ENCODE measurements at regions not wholly inside any gene's neighbourhood (a gene's known extent, or its start where the extent isn't known, plus 50 kb on each side); places are given as distances from the start of the nearest gene placed in this dataset.

DNA sequence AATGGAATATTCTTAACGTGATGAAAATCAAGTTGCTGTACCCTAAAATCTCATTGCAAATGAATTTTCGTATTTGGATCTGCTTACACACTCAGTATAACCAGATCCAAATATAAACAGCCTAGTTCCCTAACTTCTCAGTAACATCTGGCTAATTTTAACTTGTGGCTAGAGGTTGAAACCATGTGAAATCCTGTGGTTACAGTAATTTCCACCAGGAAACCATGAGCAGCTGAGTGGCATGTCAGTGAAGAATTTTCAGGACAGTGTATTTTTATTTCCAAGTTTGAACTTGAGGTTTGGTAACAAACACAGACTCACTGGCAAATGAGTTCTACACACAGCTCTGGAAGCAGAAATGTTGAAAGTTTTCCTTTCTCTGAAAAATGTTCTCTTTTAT, 754.1 kb downstream of the NR2F2 start:
- Histone ChIP-seq H3K36me3 (no peaks in the 10 kb centered on the region), H3K27ac (no peak overlapping the region), H3K27me3 (no peaks in the 10 kb centered on the region), H3K4me1 (no peaks in the 10 kb centered on the region), H3K4me3 (no peak overlapping the region), H3K9me3 (no peaks in the 10 kb centered on the region)
- TF ChIP-seq, protein P1, sequence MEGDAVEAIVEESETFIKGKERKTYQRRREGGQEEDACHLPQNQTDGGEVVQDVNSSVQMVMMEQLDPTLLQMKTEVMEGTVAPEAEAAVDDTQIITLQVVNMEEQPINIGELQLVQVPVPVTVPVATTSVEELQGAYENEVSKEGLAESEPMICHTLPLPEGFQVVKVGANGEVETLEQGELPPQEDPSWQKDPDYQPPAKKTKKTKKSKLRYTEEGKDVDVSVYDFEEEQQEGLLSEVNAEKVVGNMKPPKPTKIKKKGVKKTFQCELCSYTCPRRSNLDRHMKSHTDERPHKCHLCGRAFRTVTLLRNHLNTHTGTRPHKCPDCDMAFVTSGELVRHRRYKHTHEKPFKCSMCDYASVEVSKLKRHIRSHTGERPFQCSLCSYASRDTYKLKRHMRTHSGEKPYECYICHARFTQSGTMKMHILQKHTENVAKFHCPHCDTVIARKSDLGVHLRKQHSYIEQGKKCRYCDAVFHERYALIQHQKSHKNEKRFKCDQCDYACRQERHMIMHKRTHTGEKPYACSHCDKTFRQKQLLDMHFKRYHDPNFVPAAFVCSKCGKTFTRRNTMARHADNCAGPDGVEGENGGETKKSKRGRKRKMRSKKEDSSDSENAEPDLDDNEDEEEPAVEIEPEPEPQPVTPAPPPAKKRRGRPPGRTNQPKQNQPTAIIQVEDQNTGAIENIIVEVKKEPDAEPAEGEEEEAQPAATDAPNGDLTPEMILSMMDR (IDR thresholded peaks at IDR 0.05), result no peak
- intact Hi-C loops (cut with DNase I; ENCODE audit: low total_unique reads), result no loop called here
- no peak for DNase-seq

DNA sequence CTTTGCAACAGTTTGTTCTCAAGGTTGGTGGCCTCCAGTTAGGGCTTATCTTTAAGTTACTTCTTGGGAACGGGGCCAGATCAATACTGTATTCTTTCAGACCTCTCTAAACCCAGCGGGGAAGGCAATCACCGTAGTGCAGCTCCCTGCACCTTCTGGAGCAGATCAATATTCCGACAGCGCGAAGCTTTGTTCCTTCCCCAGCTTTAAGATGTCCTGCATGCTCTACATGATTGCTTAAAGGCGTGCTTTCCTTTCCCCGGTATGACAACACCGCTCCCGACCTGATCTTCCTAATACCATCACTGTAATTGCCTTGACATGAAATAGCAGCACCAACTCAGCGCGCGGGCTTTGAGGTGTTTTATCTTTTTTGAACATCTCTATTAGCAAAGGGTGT, 755.2 kb downstream of the NR2F2 start:
- H3K4me1 ChIP-seq, result no peaks in the 10 kb centered on the region
- TF ChIP-seq, protein P1 (IDR thresholded peaks at IDR 0.05), result no peak
- no peak overlapping the region for H3K4me3 ChIP-seq
- no peak for DNase-seq
- no peaks in the 10 kb centered on the region for H3K36me3 ChIP-seq
- intact Hi-C loops (cut with DNase I; ENCODE audit: low total_unique reads), result no loop called here
- H3K27ac ChIP-seq, result no peak overlapping the region
- no peaks in the 10 kb centered on the region for H3K9me3 ChIP-seq
- H3K27me3 ChIP-seq, result no peaks in the 10 kb centered on the region

DNA sequence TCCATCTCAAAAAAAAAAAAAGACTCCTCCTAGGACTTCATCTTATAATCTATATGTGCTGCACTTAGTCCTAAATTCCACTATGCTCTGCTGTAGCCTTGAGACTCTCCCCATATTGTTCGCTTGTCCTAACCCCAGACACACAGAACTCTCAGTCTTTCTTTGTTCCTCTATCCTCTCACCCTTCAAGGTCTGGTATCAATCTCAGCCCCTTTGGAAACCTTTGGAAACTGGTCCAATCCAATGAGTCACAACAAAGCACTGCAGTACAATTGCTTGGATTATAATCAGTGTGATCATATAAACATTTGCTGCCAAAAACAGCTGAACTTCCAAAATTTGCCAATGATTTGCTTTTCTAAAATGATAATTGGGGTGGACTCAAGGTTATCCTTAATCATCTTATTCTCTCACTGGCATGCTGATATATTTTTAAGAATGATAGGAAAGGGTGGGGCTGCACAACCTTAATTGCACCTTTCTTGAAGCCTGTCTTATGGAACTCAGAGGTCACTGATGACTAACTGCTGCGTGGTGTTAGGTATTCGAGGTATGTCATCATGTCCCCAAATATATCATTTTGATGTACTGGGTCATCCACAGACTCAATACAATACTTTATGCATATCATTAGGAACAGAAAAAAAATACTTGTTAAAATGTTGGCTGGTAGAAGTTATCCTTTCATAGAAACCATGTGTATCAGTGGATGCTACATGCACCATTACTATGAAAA, 756.7 kb downstream of the NR2F2 start:
- no peaks in the 10 kb centered on the region for H3K9me3 ChIP-seq
- DNase-seq, result no peak
- H3K36me3 ChIP-seq, result no peaks in the 10 kb centered on the region
- intact Hi-C loops (cut with DNase I; ENCODE audit: low total_unique reads), result no loop called here
- H3K27ac ChIP-seq, result no peak overlapping the region
- TF ChIP-seq, protein P1 (IDR thresholded peaks at IDR 0.05), result no peak
- no peaks in the 10 kb centered on the region for H3K27me3 ChIP-seq
- no peak overlapping the region for H3K4me3 ChIP-seq
- no peaks in the 10 kb centered on the region for H3K4me1 ChIP-seq

DNA sequence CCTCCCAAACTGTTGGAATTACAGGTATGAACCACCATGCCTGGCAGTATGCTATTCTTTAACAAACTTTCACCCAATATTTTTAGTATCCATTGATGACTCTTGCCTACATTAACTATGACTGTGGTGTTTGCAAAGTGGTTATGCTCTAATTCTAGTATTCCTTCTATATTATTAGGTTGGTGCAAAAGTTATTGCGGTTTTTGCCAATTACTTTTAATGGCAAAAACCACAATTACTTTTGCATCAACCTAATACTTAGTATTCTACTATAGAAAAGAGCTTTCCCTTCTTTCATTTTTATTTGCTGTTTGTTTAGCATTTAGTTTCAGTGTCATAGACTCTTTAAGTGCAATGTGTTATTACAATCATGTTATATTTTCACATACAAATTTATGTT, 760.6 kb downstream of the NR2F2 start:
- Histone ChIP-seq H3K27me3 (no peaks in the 10 kb centered on the region), H3K9me3 (no peaks in the 10 kb centered on the region), H3K27ac (no peak overlapping the region), H3K4me3 (no peak overlapping the region), H3K4me1 (no peaks in the 10 kb centered on the region), H3K36me3 (no peaks in the 10 kb centered on the region)
- intact Hi-C loops (cut with DNase I; ENCODE audit: low total_unique reads), result no loop called here
- DNase-seq, result no peak
- TF ChIP-seq, protein P1 (IDR thresholded peaks at IDR 0.05), result no peak

DNA sequence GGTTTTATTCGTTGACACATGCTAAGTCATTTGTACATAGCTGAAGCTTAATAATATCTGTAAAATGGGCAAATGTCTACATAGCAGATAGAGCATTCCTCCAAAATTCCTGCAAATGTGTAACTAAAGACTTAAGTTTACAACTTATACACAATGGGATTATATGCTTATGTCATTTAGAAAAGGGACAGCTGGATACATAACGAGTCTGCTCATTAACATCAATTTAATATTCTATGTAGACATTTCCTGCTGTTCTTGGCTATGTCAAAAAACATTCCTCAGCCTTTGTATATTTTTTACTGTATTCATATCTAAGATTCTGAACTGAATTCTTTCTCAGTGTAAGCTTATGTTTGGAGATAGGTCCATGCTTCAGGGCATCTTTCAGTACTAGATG, 762.2 kb downstream of the NR2F2 start:
- Histone ChIP-seq H3K27me3 (no peaks in the 10 kb centered on the region), H3K27ac (no peak overlapping the region), H3K9me3 (no peaks in the 10 kb centered on the region), H3K4me1 (no peaks in the 10 kb centered on the region), H3K36me3 (no peaks in the 10 kb centered on the region), H3K4me3 (no peak overlapping the region)
- TF ChIP-seq, protein P1 (IDR thresholded peaks at IDR 0.05), result no peak
- no peak for DNase-seq
- intact Hi-C loops (cut with DNase I; ENCODE audit: low total_unique reads), result no loop called here

All from tibial artery (tissue), 4 donors.